ENCODE measurements at regions not wholly inside any gene's neighbourhood (a gene's known extent, or its start where the extent isn't known, plus 50 kb on each side); places are given as distances from the start of the nearest gene placed in this dataset.

GRCh38 chr13:22495819-22496218 lies 685.0 kb upstream of the SGCG start:
- no peak for DNase-seq (ENCODE audit: low read depth in 2 of 2)

GRCh38 chr13:22496803-22497508 lies 683.8 kb upstream of the SGCG start:
- no peak for DNase-seq (ENCODE audit: low read depth in 2 of 2)

GRCh38 chr13:22497991-22498780 lies 682.6 kb upstream of the SGCG start:
- no peak for DNase-seq (ENCODE audit: low read depth in 2 of 2)

DNA sequence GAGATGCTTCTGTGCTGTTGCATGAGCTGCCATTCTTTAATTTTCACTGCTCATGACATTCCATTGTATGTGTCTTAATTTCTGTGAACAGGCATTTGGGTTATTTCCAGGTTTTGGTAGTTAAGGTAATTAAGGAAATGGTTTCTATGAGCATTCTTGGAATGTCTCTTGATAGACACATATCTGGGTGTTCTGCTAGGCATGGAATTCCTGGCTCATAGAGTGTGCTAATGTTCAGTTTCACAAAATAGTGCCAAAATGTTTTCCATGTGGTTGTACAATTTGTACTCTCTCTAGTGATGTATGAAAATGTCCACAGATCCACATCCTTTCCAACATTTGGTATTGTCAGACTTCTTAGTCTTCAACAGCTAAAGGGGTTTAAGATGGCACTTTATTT lies 680.9 kb upstream of the SGCG start:
- no peak for DNase-seq (ENCODE audit: low read depth in 2 of 2)

- no peak for DNase-seq (ENCODE audit: low read depth in 2 of 2)
Measured at GRCh38 chr13:22505489-22505888, 675.3 kb upstream of the SGCG start.

DNA sequence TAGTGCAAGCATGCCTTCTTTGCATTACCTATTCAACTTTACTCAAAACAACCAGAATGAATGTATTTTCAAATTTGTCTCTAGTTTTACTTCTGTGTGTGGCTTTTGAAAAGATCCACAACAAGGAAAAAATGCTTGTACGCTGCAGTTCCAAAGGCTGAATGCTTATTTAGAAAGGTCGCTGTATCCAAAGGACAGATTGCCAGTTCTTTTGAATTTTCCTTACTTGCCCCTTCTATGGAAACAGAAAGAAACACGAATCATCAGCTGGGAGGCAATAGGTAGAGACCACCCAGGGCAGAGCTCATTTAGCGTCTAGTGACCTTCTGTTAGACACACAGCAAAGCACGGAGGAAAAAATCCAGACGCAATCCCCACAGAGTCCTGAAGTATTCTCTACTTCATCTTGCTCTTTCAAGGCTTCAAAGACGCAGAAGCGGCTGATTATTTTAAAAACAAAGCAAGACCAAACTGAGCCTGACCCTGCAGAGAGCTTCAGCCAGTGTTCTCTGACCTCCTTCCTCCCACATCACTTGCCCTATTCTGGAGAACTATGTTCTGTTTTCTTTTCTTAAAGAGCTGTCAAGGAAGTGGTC lies 674.6 kb upstream of the SGCG start:
- no peak for DNase-seq (ENCODE audit: low read depth in 2 of 2)

GRCh38 chr13:22517544-22517943 lies 663.2 kb upstream of the SGCG start:
- DNase-seq (ENCODE audit: low read depth in 2 of 2) = no peak

- no peak for DNase-seq (ENCODE audit: low read depth in 2 of 2)
Measured at GRCh38 chr13:22536851-22537250, 643.9 kb upstream of the SGCG start.

DNA sequence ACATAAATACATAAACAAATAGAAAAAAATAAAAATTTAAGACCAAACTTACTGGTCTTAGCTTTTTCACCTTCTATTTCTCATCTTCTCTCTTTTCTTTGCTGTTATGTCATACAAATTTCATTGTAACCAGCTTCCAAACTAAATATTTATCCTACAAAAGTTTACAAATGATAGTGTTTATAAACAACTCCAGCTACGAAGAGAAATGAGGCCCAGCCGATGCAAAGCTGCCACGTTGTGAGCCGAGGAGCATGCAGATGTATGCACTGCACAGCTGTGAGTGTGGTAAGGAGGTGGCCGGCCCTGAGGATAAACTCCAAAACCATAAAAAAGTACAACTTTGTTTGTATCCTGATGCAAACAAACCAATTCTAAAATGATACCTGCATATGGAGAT lies 642.4 kb upstream of the SGCG start:
- no peak for DNase-seq (ENCODE audit: low read depth in 2 of 2)

DNA sequence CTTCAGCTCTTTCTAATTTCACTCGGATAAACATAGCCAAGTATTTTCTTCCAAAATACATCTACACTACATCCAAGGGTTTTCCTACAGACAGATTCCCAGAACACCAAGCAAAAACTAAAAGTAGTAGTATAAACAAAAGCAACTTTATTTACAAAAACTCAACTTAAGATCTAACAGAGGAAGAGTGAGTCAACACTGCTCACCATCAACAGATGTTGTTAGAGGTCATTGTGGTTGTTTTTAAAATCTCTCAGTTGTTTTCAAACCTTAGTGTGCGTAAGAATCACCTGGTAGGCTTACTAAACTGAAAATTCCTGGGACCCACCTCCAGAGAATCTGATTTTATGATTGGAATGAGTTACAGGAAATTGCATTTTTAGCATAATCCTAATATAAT lies 631.7 kb upstream of the SGCG start:
- DNase-seq (ENCODE audit: low read depth in 2 of 2) = no peak

DNA sequence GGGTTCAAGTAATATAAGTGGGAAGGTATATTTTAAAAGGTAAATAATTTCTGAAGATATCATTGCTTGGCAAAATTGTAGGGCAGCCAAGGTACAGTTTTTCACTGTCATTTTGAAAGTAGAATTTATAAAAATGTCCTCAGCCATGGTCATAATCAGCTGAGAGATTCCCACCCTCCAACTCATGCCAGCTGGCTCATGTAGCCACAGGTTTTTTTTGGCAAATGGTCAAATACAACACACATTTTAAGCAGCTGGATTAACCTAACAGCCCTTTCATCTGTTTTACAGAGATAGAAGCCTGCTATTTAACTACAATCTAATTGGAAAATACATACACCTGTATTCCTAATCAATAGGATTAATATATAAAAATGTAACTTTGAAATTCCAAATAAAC lies 619.2 kb upstream of the SGCG start:
- no peak for DNase-seq (ENCODE audit: low read depth in 2 of 2)

DNA sequence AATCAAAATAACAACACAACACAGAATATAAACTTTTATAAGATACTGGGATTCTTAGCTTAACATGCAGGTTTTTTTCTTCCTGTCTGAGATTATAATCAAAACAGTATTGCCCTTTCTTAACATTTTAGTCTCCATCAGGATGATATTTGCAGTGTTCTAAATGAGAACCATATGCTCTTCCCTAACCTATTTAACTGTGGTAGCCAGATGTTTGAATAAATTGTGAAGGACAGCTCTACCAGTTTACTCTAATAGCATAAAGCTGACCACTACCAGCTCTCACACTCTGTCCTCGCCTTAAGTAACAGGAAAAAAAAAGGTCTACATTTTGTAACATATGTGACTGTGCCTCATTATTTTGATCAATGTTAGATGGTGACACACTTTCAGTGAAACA lies 618.7 kb upstream of the SGCG start:
- no peak for DNase-seq (ENCODE audit: low read depth in 2 of 2)

GRCh38 chr13:22563272-22563671 lies 617.5 kb upstream of the SGCG start:
- DNase-seq (ENCODE audit: low read depth in 2 of 2) = no peak

DNA sequence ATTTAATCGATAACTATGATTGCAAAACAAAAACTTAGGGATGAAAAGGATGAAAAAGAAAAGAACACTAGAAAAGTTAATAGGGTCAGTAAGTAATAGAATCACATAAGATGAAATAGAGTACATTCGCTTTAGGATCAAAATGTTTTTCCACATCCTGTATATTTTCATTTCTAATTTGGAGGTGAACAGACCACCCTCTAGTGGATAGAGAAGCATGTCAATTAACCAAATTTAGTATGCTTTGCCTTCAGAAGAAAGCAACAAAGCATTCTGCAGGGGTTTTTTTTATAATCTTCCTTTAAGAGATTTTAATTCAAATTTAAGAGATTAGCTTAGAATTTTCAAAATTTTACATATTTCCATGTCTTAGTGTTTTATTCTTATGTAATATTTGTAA lies 611.0 kb upstream of the SGCG start:
- DNase-seq (ENCODE audit: low read depth in 2 of 2) = no peak

GRCh38 chr13:22589880-22590279 lies 590.9 kb upstream of the SGCG start:
- no peak for DNase-seq (ENCODE audit: low read depth in 2 of 2)

DNA sequence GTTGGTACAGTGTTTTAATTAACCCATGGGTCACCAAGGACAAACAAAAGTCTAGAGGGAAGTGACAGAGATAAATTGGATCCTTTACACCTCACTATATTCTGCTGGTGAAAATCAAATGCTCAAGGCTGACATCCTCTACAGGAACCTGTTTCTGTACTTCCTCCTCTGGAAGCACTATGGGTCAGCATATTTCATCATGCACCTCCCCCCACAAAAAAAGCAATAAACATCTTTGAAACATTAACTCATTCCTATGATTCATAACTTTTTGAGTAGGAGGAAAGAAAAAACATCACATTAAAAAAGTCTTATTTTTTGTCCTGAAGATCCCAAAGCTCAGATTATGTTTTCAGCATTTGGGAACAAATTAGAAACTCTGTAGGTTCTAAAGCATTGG lies 588.3 kb upstream of the SGCG start:
- no peak for DNase-seq (ENCODE audit: low read depth in 2 of 2)

DNA sequence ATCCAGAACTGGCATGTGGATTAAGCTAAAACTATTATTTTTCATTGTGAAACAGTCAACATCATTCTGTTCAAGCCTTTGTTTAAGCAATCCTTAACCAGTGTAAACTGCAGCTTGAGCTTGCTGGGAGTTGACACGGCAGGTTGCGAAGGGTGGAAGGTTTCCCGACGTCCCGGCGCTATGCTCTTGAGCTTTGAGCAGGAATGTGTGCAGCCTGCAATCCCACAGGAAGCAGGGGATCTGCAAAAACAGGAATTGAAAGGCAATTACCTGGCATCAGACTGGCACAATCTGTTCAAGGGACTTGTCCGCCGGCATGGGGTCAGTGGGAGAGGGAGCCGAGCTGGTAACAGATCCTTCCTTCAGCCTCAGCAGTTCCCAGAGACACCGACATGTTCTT lies 586.7 kb upstream of the SGCG start:
- no peak for DNase-seq (ENCODE audit: low read depth in 2 of 2)

DNA sequence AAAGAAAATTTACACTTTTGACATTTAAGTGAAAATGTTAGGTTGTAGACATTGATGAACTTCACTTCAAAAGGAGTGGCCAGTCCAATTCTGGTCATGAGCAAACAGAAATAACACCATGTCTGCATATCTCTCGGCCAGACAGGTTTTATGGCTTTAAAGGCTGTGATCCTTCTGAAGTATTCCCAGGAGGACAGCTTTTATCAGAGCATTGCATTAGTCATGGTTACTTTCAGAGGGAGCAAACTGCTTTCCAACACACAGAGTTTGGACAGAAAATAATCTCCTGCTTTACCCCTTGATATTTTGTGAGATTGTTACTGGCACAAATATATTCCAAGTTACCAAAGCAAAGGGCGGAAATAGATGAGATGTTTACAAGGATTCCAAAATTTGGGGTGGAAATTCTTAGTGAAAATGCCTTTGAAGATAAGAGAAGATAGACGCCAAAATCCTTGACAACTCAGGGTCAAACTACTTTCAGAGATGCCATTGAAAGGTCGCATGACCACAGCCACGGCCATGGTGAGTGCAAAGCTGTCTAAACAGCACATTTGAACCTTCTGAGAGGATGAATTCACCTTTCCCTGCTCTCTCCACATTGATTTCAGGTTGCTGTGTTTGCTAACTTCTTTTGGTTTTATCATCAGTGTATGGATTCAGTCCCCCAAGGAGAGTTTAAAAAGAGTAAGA lies 584.5 kb upstream of the SGCG start:
- DNase-seq (ENCODE audit: low read depth in 2 of 2) = no peak

GRCh38 chr13:22599156-22599555 lies 581.6 kb upstream of the SGCG start:
- no peak for DNase-seq (ENCODE audit: low read depth in 2 of 2)

- no peak for DNase-seq (ENCODE audit: low read depth in 2 of 2)
Measured at GRCh38 chr13:22618002-22618401, 562.8 kb upstream of the SGCG start.

GRCh38 chr13:22625691-22626090 lies 555.1 kb upstream of the SGCG start:
- DNase-seq (ENCODE audit: low read depth in 2 of 2) = no peak

- DNase-seq (ENCODE audit: low read depth in 2 of 2) = no peak
Measured at GRCh38 chr13:22629374-22629773, 551.4 kb upstream of the SGCG start.

- no peak for DNase-seq (ENCODE audit: low read depth in 2 of 2)
Measured at GRCh38 chr13:22642088-22642487, 538.7 kb upstream of the SGCG start.
